IMR-90 (cell line): ENCODE measurements at regions not wholly inside any gene's neighbourhood (a gene's known extent, or its start where the extent isn't known, plus 50 kb on each side); places are given as distances from the start of the nearest gene placed in this dataset.
A peak's percentile ranks its signal among the peaks of the same experiment; 100 is the strongest.

Source experiments
- ATAC-seq: fragments of 200-7000 bp; cut with Tn5 transposase; 2 replicates; pipeline ENCODE4 v1.9.1; 2020; ENCODE audit warnings: low read depth, mild to moderate bottlenecking, moderate library complexity
- BruUV-seq: library from RNA; stranded (reverse); fragments of 400-500 nt; replicated peaks from 2 replicates; lab custom pipeline; 2021; lab: Mats Ljungman, UMichigan
- CTCF ChIA-PET: fragments of 300-600 bp; formaldehyde crosslinking; extraction: SDS; loops from one replicate; lab custom pipeline; 2021; ENCODE audit warnings: antibody characterized with exemption; lab: Yijun Ruan, JAX
- POLR2A ChIA-PET: fragments of 300-600 bp; sonication (Branson Sonifier 250); formaldehyde crosslinking; loops from one replicate; lab custom pipeline; 2022; ENCODE audit warnings: antibody characterized with exemption; ENCODE audit not compliant: unreplicated experiment; lab: Charles Lee
- DNase-seq: peaks from one replicate; pipeline ENCODE4 v3.0.0; 2013
- H2AFZ ChIP-seq: replicated peaks from 2 replicates; pipeline ENCODE3; 2013; ENCODE audit warnings: low read length, mild to moderate bottlenecking; ENCODE audit not compliant: poor library complexity
- H2AK5ac ChIP-seq: 2 replicates; pipeline ENCODE4 v1.6.1; 2013; ENCODE audit warnings: low read depth, low read length, inconsistent platforms
- H2AK9ac ChIP-seq: replicated peaks from 2 replicates; pipeline ENCODE3; 2013; ENCODE audit warnings: mild to moderate bottlenecking, low read depth, low read length, moderate library complexity; ENCODE audit not compliant: poor library complexity
- H2BK120ac ChIP-seq: 2 replicates; pipeline ENCODE4 v1.6.1; 2013; ENCODE audit warnings: low read depth, low read length, inconsistent platforms
- H2BK15ac ChIP-seq: 3 replicates; pipeline ENCODE4 v1.6.1; 2013; ENCODE audit warnings: low read depth, low read length, inconsistent platforms
- H2BK20ac ChIP-seq: 2 replicates; pipeline ENCODE4 v1.6.1; 2013; ENCODE audit warnings: low read depth, mild to moderate bottlenecking, inconsistent platforms, low read length, moderate library complexity
- H2BK5ac ChIP-seq: 2 replicates; pipeline ENCODE4 v1.6.1; 2013; ENCODE audit warnings: mild to moderate bottlenecking, low read depth, low read length, inconsistent platforms; ENCODE audit not compliant: poor library complexity, severe bottlenecking
- H3K14ac ChIP-seq: replicated peaks from 2 replicates; pipeline ENCODE4 v1.6.1; 2013; ENCODE audit warnings: low read depth, low read length, inconsistent platforms
- H3K18ac ChIP-seq: 2 replicates; pipeline ENCODE4 v1.6.1; 2013; ENCODE audit warnings: low read depth, low read length, control low read depth
- H3K23ac ChIP-seq: 2 replicates; pipeline ENCODE4 v1.6.1; 2013; ENCODE audit warnings: low read depth, low read length, inconsistent platforms
- H3K27ac ChIP-seq: 2 replicates; pipeline ENCODE4 v1.5.1; 2013; ENCODE audit warnings: mild to moderate bottlenecking, control low read depth, low read length; ENCODE audit not compliant: insufficient read depth
- H3K27me3 ChIP-seq: 2 replicates; pipeline ENCODE4 v1.6.1; 2013; ENCODE audit warnings: low read length; ENCODE audit not compliant: control insufficient read depth, insufficient read depth
- H3K36me3 ChIP-seq: 2 replicates; pipeline ENCODE4 v1.6.1; 2013; ENCODE audit warnings: low read length, mixed read lengths; ENCODE audit not compliant: control insufficient read depth, insufficient read depth
- H3K4ac ChIP-seq: 2 replicates; pipeline ENCODE4 v1.6.1; 2013; ENCODE audit warnings: low read depth, low read length, inconsistent platforms
- H3K4me1 ChIP-seq: 2 replicates; pipeline ENCODE4 v1.6.1; 2013; ENCODE audit warnings: low read length, mixed read lengths; ENCODE audit not compliant: control insufficient read depth, insufficient read depth
- H3K4me2 ChIP-seq: 2 replicates; pipeline ENCODE4 v1.6.1; 2013; ENCODE audit warnings: low read depth, mild to moderate bottlenecking, control low read depth, low read length, moderate library complexity
- H3K4me3 ChIP-seq: 2 replicates; pipeline ENCODE4 v1.5.1; 2013; ENCODE audit warnings: low read depth, mild to moderate bottlenecking, control low read depth, low read length, moderate library complexity; ENCODE audit not compliant: insufficient read depth
- H3K56ac ChIP-seq: 2 replicates; pipeline ENCODE4 v1.6.1; 2013; ENCODE audit warnings: low read length, inconsistent platforms; ENCODE audit not compliant: insufficient read depth; ENCODE audit errors: extremely low read depth
- H3K79me1 ChIP-seq, 2 experiments: 2 replicates each; pipeline ENCODE4 v1.6.1; 2013; ENCODE audit warnings: low read length in 2 of 2, inconsistent platforms in 1 of 2, low read depth in 1 of 2
- H3K9ac ChIP-seq: 2 replicates; pipeline ENCODE4 v1.6.1; 2013; ENCODE audit warnings: low read depth, low read length, control low read depth
- H3K9me1 ChIP-seq: 2 replicates; pipeline ENCODE4 v1.6.1; 2013; ENCODE audit warnings: low read length, inconsistent platforms; ENCODE audit not compliant: insufficient read depth
- H3K9me3 ChIP-seq: 2 replicates; pipeline ENCODE4 v1.6.1; 2013; ENCODE audit warnings: low read length; ENCODE audit not compliant: control insufficient read depth, insufficient read depth
- H4K20me1 ChIP-seq: 2 replicates; pipeline ENCODE4 v1.6.1; 2013; ENCODE audit warnings: low read length, inconsistent platforms; ENCODE audit not compliant: insufficient read depth
- H4K5ac ChIP-seq: 2 replicates; pipeline ENCODE4 v1.6.1; 2013; ENCODE audit warnings: mild to moderate bottlenecking, low read depth, low read length, control low read depth
- H4K8ac ChIP-seq, 2 experiments: 2 replicates each; pipeline ENCODE4 v1.6.1; 2013; ENCODE audit warnings: low read depth in 2 of 2, low read length in 2 of 2, control low read depth in 1 of 2, inconsistent platforms in 1 of 2
- H4K91ac ChIP-seq: 2 replicates; pipeline ENCODE4 v1.6.1; 2013; ENCODE audit warnings: low read depth, low read length, inconsistent platforms; ENCODE audit not compliant: insufficient read depth
- BHLHE40 ChIP-seq: fragments of 150-350 bp; IDR thresholded peaks from 2 replicates; pipeline ENCODE4 v1.6.1; 2016; ENCODE audit warnings: mild to moderate bottlenecking, low read depth, low read length
- CEBPB ChIP-seq: IDR thresholded peaks from 2 replicates; pipeline ENCODE4 v1.6.1; 2012; ENCODE audit warnings: low read depth, low read length, improper control_type of control experiment
- FOS ChIP-seq: fragments of 150-350 bp; IDR thresholded peaks from 2 replicates; pipeline ENCODE4 v1.6.1; 2016; ENCODE audit warnings: low read depth, low read length
- MXI1 ChIP-seq: IDR thresholded peaks from 2 replicates; pipeline ENCODE4 v1.6.1; 2012; ENCODE audit warnings: low read depth, mild to moderate bottlenecking, low read length, moderate library complexity, borderline replicate concordance
- SMC3 ChIP-seq: fragments of 150-350 bp; IDR thresholded peaks from 2 replicates; pipeline ENCODE4 v1.6.1; 2016; ENCODE audit warnings: low read depth, mild to moderate bottlenecking, antibody characterized with exemption, low read length, moderate library complexity
- dilution Hi-C: fragments of 300-500 bp; cut with HindIII; formaldehyde crosslinking; loops from one replicate; pipeline ENCODE4 v1.14.3; 2018; ENCODE audit warnings: low sequenced_read_pairs; ENCODE audit not compliant: unreplicated experiment
- in situ Hi-C: fragments of 300-500 bp; cut with MboI; formaldehyde crosslinking; loops from 3 replicates; pipeline ENCODE4 v1.14.3; 2019; ENCODE audit warnings: low sequenced_read_pairs, inconsistent platforms, mixed read lengths
- intact Hi-C: fragments of 100-400 bp; cut with micrococcal nuclease; formaldehyde crosslinking; loops from 2 replicates; pipeline ENCODE4 v1.10.0; 2022

GRCh38 chr1:222373216-222373615 lies 174.7 kb downstream of the HHIPL2 start:
- Histone ChIP-seq H4K8ac (peak overlapping the region in 1 of 2 experiments; percentile 32; a peak in 3 of 4 replicates), H3K4ac (peak overlapping the region; percentile 83), H3K23ac (peak overlapping the region; percentile 88; the same call in 1 of the 2 replicates), H4K20me1 (no peaks in the 10 kb centered on the region), H2AFZ (no peak overlapping the region), H2AK5ac (peak overlapping the region; percentile 97; the same call in 1 of the 2 replicates), H3K79me1 (no peaks in the 10 kb centered on the region), H3K4me2 (no peak overlapping the region), H3K9me3 (no peaks in the 10 kb centered on the region), H3K27me3 (no peaks in the 10 kb centered on the region), H2BK120ac (peak overlapping the region; percentile 99), H3K14ac (peak overlapping the region; percentile 27; the same call in 1 of the 2 replicates), H3K9me1 (peaks cover 34% of the 10 kb centered on the region), H3K18ac (peak overlapping the region; percentile 60; the same call in 1 of the 2 replicates), H2BK15ac (peak overlapping the region; percentile 57; the same call in 1 of the 3 replicates), H4K91ac (peak overlapping the region; percentile 45; the same call in 1 of the 2 replicates), H3K27ac (no peak overlapping the region), H3K36me3 (no peaks in the 10 kb centered on the region), H2BK5ac (no peak overlapping the region), H3K9ac (no peak overlapping the region), H4K5ac (peak overlapping the region; percentile 58; the same call in 1 of the 2 replicates), H3K56ac (no peak overlapping the region), H2BK20ac (peak overlapping the region; percentile 84), H3K4me1 (peaks cover 38% of the 10 kb centered on the region), H3K4me3 (no peak overlapping the region), H2AK9ac (no peak overlapping the region)
- intact Hi-C loops (loop anchor here (5.0 kb wide), 1 partner anchor 656 kb away; no protein-coding TSS in a partner anchor), dilution Hi-C loops (no loop called here), in situ Hi-C loops (loop anchor here (10.0 kb wide), 1 partner anchor 262 kb away; no protein-coding TSS in a partner anchor)
- DNase-seq: no peak
- POLR2A ChIA-PET: no interaction called here
- BruUV-seq: no TSS peak
- CTCF ChIA-PET: no interaction called here
- TF ChIP-seq CEBPB: no peak
- TF ChIP-seq SMC3: no peak
- no peak for TF ChIP-seq MXI1
- TF ChIP-seq FOS: no peak
- TF ChIP-seq BHLHE40: no peak
- no peak for ATAC-seq
